OCI-LY1 (cell line): ENCODE measurements at regions not wholly inside any gene's neighbourhood (a gene's known extent, or its start where the extent isn't known, plus 50 kb on each side); places are given as distances from the start of the nearest gene placed in this dataset.

Source experiments
- CTCF ChIP-seq: fragments of 200-600 bp; sonication (generic), shearing (Covaris generic); IDR thresholded peaks from 2 replicates; pipeline ENCODE4 v1.5.1; 2017; ENCODE audit warnings: mild to moderate bottlenecking, antibody characterized with exemption, low read length, moderate library complexity, mixed read lengths
- EZH2 ChIP-seq: fragments of 200-600 bp; sonication (generic), shearing (Covaris generic); IDR thresholded peaks from 2 replicates; pipeline ENCODE4 v1.8.0; 2017; ENCODE audit warnings: borderline replicate concordance, mixed run types, mild to moderate bottlenecking, antibody characterized with exemption, low read length, moderate library complexity, mixed read lengths

- no peak for TF ChIP-seq CTCF
- no peak for TF ChIP-seq EZH2
These were observed 156.3 kb upstream of the NOCT start for GRCh38 chr4:138859254-138859653.
